HuH-7 (cell line): ENCODE measurements at regions not wholly inside any gene's neighbourhood (a gene's known extent, or its start where the extent isn't known, plus 50 kb on each side); places are given as distances from the start of the nearest gene placed in this dataset.

Experiments
- DNase-seq: peaks from one replicate; pipeline ENCODE4 v3.0.0; 2011; ENCODE audit warnings: low spot score

DNA sequence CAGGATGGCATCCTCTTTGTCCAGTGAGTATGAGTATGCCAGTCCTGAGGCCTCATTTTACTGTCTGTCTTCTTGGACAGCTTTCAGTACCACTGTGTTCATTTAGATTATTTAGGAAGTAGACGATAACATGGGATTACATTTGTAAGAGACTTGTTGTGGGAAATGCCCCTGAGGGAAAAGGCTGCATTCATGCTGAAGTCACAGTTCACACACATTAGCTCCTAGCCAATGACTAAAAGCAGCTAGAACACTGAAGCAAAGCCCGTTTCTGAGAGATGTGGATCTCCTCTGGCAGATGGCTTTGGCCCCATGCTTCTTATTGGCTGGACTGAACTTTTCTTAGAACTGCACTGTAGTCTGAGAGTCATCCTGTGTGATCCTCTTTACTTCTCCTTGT, 242.4 kb downstream of the FAM76B start:
- no peak for DNase-seq

DNA sequence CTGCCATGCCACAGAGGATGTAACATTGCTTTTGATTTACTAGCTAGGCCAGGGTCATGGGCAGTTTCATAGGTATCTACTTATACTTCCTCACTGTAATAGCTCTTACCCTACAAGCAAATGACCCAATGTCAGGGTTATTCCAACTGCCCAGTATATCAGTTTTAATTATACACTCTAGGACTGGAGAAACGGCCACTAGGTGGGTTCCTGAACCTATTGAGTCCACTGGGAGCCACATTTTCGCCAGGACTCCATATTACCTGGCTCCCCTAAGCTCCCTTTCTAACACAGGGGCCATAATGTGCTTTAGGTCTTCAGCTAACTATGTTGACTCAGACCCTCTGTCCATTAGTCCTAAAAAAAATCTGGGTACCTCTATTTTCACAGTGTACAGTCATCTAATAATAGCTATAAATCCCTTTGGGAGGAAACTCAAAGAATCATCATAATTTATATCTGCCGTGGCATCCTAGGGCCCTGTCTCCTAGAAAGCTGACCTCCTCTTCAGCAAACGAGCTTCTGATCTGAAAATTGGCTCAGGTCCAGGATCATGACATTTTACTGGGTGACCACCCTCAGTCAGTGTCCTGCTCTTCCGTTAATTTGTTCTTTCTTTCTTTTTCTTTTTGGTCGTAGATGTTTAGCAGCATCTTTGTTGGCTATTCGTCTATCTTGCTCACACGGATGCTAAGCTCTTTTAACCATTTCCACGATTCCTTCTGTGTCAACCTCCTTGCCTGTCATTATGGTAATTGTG, 244.3 kb downstream of the FAM76B start:
- no peak for DNase-seq

DNA sequence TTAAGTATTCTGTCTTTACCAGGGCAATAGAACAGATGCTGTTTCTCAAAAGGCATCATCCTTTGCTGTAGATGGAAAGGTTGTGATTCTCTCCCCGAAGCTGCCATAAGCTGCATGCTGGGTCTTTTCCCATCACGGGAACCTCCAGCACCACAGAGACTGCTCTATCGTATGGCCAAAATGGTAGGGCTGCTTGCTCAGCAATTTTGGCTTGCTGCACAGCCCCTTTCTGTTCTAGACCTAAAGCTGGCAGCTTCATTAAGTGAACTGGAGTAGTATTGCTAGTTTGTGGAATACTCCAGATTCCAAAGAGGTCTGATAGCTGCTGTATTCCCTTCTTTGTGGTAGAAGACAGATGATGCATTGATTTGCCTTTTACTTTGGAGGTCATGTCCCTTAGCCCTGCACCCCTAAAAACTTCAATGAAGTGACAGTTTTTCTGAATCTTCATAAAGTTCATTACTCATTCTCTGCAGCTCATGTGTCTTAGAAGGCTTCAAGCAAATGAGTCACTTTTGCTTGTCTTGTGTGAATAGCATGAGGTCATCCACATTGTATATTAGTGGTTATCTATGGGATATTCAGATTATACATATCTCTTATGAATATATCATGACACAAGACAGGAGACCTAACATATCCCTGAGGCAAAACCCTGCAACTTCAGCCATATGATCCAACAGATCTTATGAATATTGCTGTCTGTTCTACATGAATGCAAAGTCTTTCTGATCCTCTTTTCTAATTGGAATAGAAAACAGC, 245.3 kb downstream of the FAM76B start:
- no peak for DNase-seq

DNA sequence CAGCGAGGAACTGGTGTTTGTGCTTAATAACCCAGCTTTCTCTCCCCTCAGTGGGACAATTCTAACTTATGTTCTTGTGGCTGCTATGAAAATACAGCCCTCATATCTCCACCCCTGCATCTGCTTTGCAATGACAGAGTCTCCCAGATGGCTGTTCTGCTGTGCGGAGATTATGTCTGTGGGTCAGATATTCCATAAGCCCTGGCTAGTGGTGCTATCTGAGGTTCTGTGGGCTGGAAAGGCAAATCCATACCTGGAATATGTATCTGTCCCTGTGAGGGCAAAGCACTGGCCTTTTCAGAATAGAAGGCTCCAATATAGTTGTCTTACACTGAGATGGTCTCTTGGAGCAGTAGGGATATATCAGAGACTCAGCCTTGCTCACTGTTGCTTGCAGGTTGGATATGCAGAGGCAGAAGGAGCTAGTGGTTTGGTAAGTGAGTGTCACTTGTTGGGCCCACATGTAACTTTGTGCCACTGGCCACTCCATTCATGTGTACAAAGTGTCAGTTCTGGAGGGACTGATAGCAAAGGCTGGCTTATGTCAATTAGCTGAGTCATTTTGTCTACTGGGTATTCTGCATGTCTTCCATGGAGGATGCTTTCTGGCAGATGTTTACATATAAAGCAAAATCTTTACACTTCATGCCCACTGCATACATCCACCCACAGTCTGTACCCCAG, 246.6 kb downstream of the FAM76B start:
- DNase-seq: no peak

DNA sequence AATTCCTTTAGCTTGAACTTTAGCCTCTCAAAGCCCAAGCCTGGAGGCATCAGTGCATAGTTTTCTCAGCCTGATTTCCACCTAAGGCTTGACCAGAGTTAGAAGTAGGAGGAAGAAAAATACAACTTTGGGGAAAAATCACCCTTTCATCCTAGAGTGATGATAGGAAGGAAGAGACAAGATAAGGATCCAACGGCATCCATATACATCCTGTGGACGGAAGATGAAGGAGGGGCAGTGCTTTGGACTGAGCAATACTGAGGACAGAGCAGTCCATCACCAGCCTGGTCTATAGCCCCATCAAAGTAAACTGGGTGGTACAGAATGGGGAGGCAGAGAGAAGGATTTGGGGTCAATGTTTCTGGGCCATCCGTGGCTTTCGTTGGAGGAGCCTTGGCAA, 247.9 kb downstream of the FAM76B start:
- DNase-seq: no peak

DNA sequence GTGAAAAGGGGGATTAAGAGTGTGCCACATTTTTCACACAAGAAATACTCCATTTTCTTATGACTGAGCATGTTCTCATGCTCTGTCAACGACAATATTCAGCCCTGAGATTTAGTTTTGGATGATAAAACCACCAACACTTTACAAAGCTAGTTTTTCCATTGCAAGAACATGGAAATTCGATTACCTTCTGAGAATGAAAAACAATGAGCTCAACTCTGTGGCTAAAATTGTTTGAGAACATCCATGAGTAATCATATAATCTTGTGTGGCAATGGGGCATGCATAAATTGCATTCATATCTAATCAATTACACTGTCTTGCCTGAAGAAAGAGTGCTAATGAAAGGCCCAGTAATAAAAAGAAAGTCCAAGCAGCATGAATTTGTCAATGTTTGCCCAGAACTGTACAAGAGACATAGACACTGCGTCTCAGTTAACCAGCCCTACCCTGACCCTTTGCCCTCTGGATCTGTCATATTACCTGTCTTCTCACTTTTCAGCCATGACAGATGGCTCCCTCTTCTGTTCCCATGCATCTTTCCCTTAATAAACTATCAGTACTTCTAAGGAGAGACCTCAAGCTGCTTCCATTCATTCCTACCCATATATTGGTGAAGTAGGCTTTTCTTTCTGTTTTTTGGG, 253.4 kb downstream of the FAM76B start:
- no peak for DNase-seq

DNA sequence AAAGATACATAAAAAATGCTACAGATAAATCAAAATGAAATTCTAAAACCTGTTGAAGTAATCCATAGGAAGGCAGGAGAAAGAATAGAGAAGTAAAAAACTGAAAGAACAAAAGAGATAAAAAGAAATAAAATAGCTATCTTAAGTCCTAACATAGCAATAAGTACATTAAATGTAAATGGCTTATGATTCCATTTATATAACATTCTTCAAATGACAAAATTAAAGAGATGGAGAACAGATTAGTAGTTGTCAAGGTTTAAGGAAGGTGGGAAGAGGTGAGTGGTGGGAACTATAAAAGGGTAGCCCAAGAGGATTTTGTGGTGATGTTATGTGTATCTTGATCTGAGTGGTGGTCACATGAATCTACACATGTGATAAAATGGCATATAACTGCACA, 254.8 kb downstream of the FAM76B start:
- DNase-seq: no peak

DNA sequence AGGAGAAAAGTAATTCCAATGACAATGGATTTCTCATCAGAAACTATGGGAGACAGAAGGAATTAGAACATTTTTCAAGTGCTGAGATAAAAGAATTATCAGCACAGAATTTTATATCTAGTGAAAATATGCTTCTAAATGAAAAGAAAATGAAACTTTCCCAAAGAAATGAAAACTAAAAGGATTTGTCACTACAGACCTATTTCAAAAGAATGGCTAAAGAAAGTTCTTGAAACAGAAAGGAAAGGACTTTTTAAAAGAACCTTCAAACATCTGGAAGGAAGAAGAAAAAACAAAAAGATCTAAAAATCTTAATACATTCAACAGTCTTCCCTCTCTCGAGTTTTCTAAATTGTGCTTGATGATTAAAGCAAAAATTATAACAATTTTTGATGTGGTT, 255.4 kb downstream of the FAM76B start:
- no peak for DNase-seq

DNA sequence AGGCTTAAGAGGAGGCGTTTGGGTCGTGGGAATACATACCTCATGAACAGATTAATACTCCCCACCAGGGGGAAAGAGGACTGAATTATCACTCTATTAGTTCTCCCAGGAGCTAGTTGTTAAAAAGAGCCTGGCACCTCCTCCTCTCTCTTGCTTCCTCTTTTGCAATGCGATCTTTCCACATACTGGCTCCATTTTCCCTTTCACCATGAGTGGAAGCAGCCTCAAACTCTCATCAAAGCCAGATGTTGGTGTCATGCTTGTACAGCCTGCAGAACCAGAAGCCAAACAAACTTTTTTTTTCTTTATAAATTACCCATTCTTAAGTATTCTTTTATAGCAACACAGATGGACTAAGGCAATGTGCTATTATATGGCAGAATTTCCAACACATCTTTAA, 258.5 kb downstream of the FAM76B start:
- DNase-seq: no peak

DNA sequence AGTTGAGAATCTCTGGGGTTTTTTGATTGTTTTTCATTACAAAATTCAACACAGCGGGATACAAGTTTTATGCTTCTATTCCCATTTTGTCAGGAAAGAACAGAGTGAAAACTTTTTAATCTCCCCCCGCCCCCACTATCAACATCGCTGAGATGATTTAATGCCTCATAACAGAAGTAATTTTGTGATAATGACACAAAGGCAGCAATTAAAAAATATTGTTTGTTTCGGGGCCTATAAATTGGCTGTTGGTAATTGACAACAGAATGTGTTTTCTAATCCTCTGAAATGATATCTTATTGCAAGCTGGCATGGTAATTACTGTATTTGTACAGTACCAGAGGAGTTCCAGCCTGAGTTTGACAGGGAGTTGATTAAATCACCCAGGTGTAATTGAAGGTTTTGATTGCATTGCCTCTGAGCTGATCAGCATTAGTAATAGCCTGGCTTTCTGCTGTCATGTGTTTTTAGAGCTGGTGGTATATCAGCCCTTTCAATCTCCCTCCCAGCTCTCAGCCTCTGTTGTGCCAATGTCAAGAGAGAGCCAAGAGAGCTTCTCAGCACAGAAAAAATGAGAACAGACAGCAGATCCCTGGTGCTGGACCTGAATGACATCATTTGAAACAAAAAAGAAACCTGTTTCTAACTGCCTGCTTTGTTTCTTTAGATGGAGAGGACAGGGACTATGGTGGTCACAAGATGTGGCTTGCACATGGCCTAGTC, 265.1 kb downstream of the FAM76B start:
- no peak for DNase-seq

DNA sequence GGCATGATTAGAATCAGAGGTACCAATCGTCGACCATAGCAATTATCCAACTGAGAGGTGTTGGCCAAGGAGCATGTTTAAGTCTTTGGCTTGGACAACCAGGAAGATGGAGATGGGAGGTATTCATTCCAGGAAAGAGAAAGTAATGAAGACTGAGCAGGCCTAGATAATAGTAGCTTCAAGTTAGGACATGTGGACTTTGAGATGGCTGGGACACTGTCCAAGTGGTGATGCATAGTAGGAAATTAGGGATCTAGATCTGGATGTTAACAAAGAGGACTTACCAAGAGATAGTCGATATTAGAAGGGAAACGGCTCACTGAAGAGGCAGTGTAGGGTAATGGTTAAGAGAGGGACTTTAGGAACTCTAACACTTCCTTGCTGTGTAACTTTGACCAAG, 266.7 kb downstream of the FAM76B start:
- no peak for DNase-seq

DNA sequence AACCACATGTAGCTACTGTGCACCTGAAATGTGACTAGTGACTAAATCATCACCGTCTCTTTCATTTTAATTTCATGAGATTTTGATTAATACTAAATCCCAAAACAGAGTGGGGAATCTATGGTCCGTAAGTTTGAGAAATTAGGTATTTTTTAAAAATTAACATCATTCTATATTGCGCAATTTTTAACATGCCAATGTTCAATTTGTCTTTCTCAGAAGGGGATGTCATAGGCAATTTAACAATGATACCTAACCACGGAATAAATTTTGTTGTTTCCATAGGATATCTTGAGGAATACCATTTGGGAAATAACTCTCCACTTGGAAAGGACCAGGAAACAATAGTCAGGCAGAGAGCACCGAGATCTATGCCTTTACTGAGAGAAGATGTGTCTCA, 267.7 kb downstream of the FAM76B start:
- no peak for DNase-seq

DNA sequence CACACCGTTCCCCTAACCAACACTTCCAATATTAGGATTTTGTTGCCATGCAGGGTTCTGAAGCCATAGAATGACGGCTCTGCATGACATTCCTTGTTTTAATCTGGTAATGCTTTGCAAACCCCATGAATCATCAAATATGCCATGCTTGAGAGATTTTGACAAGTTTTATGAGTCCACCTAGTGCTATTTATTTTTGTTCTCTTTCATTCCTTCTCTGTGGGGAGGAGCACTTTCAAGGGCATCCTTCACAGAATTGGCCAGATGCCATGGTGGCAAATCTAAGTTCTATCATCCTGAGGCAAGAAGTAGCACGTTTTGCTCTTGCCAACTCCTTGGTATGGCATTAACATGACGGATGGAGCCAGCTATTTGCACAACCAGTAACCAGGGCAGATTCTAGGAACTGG, 268.4 kb downstream of the FAM76B start:
- DNase-seq: no peak

DNA sequence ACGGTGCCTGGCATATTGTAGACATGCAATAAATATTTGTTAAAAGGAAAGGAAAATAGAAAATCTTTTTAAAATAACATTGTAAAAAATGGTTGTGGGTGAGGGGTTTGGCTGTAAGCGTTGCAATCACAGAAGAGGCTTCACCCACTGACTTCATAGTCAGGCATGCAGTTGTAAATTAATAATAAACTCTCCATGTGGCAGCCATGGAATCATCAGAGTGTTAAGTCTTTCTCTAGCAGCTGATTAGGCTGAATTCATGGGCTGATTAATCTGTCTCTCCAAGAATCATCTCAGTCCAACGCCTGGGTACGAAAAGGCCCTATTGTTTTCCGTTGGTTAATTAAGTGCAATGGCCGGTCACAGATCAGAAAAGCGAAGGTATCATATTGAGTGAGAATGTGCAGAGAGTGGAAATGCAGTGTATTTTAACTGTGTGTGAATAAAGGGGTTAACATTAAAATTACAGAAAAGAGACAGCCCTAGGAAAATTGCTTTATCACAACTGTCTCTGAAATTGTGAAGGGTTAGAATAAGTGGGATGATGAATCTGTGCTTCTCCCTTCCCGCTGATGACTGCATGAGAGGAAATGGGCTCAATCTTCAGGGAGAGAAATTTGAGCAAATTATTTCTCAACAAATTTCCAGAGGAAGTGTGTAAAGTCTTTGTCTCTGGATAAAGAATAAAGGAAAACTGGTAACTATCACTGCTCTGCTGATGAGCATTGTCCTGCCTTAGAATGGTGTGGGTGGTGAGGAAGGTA, 269.0 kb downstream of the FAM76B start:
- DNase-seq: no peak

DNA sequence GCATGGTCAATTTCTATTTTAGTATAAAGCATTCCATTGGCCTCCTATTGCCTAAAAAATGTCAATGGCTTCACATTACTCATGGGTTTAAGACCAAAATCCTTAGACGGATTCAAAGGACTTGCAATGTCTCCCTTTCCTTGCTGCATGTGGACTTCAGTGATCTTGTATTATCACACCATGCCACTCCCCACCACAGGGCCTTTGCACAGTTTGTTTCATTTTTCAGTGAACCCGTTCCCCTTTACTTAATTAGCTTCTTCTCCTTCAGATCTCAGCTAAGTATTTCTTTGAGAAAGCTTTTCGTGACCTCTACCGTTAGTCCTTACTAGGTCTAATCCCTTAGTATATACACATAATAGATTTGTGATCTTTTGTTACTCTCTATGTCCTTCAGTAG, 269.7 kb downstream of the FAM76B start:
- no peak for DNase-seq

DNA sequence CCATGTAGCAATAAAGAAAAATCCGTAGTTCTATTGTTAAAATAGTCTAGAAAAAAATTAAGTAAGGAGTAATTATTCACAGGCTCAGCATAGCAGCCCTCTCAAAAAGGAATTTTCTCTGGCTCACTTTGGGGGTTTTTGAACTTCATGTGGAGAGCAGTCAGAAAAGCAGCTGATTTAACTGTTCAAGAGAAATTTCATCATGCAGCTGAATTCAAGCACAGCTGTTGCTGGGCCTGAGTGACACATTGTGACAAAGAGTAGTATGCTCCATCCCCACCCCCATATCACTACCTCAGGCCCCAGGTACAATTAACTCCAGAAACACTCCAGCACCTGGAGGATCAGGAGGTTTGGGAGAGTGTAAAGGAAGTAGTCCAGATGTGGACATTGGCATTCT, 272.1 kb downstream of the FAM76B start:
- DNase-seq: no peak

DNA sequence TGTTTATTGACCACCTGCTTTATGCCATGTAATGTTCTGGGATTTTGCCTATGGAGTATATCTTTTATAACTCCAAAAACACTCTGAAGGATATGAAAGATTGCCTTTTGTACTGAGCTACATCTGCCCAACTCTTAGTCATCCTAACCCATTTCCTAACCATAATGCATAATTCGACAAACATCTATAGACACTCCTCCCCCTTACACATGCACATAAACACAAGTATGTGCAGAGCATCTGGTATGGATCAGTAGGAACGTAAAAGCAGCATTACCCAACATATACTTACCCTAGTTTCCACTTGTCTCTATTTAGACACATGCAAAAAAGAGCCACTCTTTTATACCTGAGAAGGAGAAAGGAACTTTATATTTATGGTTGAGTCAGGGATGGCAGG, 272.8 kb downstream of the FAM76B start:
- no peak for DNase-seq

DNA sequence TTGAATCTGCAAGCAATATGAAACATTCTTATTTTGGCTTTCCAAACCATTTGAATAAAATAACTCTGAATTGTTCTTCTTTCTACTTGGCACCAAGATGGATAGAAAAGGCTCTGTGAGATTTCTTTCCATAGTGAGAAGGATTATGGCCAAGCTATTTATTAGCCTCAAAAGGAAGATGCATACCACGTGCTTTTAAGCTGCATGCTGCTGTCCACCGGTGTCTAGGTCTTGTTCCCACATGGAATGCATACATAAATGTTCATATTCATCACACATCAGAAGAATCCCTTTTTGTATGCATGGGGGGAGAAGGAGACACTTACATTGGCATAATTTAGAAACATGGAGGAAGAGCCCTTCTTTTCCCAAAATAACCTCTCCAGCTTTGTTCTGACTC, 273.4 kb downstream of the FAM76B start:
- no peak for DNase-seq

DNA sequence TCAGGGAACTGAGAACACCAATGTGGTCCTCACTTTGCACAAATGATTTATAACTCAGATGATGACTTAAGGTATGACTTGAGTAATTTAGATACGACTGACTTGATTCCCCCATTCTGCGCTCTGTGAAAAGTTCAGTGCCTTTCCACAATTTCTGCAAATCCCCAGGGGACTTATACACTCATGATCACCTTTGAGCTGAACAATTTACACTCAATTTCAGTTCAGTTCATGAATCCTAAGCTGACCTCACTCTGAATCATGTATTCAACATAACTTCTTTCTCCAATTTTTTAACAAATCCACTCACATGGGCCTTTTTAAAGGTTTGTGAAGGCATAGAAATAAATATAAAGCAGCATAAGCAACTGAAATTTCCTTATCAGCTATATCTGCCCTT, 274.2 kb downstream of the FAM76B start:
- DNase-seq: no peak

DNA sequence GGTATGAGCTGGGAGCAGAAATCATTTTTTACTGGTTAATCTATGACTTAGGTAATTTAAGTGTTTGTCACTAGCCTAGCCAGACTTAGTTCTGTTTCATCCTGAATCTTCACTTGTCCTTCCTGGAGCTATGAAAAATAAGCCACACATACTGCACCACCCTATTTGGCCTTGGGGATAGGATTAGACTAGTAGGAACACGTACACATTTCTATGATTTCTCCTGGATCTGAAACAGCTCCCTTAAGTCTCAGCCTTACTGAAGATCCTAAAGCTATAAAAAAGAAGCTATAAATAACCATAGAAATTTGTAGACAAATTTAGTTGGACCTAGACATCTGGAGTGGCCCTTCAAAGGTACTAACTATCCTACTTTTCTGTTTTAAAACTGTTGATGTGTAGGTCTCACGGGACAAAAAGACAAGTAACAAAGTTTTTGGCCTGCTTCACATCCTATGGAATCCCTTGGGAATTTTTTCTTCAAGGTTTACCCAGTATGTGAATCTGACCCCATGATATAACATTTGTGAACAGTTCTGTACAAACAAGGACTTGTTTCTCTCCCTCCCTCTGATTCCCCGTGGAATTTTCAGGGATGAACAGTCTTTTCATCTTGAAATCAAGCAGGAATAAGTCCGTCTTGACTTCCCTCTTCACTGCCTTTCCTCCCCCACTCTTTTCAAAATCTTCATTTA, 275.0 kb downstream of the FAM76B start:
- DNase-seq: no peak

DNA sequence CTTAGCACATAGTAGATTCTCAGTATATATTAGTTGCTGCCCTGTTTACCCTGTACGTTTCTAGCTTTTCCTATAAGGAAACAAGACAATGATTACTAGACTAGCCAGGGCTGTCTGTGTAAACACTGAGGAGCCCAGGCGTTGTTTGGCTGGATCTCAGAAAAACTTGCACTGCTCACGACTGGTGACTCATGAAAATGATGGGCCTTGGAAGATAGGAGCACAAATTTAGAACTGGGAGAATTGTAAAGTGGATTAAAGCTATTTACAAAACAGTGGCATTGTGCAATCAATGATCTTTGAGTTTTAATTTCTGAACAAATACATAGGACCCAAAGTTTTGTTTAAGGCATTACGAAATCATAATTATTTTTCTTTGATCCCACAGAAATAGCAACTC, 276.9 kb downstream of the FAM76B start:
- no peak for DNase-seq
